HG03139 (cell line): ENCODE measurements at regions not wholly inside any gene's neighbourhood (a gene's known extent, or its start where the extent isn't known, plus 50 kb on each side); places are given as distances from the start of the nearest gene placed in this dataset.

Source experiments
- ATAC-seq: cut with Tn5 transposase; IDR thresholded peaks from one replicate; pipeline ENCODE4 v1.9.1; 2021; ENCODE audit not compliant: unreplicated experiment

DNA sequence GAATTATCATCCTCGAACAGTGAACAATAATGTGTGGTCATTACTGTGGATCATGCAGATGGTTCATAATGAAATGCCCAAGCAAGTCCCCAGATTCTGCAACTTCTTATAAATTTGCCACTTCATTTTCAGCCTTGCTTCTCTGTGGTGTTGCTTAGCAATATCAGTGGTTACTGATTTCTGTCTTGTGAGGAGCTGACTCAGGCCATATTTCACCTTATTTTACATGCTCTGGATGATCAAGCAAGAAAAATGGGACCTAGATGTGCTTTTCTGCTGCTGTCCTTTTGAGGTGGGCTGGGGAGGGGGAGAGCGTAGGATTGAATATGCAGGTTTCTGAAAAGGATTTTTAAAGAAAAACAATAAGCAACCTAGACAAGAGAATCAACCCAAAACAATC, 188.3 kb downstream of the SLC24A2 start:
- ATAC-seq: no peak

DNA sequence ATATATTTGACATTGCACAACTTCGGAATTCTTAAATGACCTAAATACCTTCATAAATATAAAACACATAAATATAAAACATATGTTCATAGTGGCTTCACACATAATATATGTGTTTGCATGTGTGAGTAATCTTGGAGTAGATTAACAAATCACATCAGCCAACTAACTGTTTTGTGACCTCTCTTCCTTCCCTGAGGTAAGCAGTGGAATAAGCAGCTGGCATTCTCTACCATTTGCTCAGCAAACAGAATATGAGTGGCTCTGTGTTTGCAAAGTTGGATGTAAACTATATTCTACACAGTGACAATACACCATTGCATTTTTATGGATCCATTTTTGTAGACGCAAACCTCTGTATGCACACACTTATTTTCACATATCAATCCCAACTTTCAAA, 189.9 kb downstream of the ACER2 start:
- ATAC-seq: no peak

DNA sequence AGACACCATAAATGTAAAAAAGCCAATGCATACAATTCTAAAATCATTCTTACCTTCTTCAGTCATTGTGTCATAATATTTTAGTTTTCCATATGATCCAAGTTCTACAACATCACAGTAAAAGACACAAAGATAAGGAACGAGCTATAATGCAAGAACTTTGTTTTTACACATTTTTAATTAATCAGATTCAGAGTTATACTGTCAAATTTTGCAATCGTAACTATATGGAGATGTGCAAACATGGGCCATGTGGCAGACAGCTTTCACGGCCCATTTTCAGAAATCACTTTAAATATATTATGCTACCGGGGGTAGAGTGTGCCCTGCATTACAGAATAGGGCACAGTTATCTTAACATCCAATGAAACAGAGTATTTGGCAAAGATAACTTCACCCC, 188.4 kb downstream of the ACER2 start:
- no peak for ATAC-seq

DNA sequence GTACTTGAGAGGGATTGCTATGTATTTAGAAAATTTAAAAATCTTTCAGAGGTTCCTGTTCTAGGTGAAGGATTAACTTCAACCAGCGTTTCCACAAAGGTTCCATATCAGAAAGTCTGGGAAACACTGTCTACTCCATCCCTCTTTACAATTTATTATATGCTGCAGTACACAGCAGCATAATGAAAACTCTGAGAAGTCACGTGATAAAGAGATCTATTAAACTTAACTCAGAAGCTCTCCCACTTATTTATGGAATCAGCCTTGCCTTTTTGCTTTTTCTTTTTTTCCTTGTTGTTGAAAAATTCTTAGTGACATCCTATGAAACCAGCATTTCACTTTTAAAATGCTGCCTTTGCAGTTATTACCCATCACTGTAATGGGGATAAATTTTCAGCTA, 186.2 kb downstream of the ACER2 start:
- ATAC-seq: no peak

DNA sequence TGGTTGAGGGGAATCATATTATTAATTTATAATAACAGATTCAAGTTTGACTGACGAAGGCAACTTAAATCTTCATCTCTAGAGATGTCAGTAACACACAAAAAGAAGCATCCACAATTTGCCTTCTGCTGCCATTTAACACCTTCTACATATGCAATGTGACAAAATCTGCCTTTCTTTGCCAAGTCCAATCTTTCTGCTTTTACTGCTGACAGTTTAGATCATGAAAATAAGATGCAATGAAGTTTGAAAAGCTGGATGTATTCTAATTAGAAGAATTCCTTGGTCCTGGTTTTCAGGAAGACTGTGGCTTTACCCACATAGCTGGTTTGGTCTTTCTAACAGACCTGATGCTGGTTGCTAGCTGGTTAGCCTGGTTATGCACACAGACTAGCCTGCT, 178.9 kb downstream of the ACER2 start:
- ATAC-seq: no peak

DNA sequence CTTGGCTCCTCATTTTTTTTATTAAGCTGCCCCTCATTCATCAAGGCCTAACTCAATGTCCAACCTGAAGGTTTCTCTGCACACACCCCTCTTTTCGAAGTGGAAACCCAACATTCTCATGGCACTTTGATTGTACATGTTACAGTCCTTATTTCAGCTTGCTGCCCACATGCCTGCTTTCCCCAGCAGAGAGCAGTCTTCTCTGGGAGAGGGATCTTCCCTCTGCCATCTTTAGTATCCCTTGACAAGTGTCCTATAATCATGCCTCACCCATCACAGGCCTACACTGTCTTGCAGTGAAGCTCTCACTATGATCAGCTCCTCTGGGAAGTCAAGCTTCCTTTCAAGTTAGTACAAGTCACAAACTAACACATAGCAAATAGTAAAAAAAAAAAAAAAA, 175.1 kb downstream of the ACER2 start:
- ATAC-seq: no peak

DNA sequence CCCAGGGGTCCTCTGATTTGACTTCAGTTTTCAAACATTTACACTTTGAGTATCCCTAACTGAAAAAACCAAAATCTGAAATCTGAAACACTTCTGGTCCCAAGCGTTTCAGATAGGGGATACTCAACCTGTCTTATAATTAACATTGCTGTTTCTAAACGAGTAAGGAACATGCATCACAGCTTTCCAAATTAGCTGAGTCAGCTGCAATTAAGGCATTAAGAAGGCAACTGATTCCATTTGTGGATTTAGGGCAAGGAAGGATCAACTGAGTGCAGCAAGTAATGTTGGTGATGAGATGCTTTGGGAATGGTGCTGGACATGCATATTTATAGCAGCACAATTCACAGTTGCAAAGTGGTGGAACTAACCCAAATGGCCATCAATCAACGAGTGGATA, 168.6 kb downstream of the ACER2 start:
- no peak for ATAC-seq

DNA sequence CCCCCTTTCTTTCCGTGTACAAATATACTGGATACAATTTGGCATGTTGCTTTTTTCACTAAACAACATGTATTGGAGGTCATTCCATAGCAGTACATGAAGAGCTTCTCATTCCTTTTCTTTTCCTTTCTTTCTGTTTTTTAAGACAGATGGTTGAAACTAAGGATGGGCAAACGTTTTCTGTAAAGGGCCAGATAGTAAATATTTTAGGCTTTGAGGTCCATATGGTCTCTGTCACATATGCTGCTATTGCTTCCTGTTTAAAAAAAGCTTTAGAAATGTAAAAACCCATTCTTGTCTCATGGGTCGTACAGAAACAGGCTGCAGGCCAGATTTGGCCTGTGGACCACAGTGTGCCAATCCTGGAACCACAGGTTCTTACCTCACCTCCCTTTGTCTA, 160.1 kb downstream of the ACER2 start:
- ATAC-seq: no peak

DNA sequence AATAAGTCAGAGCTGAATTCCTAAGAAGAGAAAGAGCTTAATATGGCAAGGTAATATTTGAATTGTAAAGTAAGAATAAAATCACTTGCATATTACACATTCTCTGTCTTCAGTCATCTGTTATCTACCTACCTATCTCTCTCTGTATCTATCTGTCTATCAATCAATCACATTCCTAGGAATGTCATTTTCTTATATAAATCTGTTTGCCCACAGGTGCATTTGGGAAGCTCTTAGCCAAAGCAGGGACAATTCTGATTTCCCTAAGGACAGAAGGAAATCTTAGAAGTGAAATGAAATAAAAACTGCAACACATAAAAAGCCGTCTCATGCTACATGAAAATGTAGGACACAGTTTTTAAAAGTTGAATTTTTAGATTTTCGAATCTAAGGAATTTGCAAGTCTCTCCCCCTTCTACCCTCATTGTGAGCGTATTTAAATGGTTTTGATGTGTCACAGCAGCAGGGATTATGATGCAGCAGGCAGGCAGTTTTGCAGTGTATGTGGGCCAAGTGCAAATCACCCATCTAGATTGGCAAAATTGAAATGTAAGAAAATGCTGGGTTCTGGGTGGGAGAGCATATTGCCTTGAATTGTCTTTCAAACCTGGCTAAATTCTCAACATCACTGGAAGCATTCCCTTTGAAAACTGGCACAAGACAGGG, 155.7 kb downstream of the ACER2 start:
- no peak for ATAC-seq

DNA sequence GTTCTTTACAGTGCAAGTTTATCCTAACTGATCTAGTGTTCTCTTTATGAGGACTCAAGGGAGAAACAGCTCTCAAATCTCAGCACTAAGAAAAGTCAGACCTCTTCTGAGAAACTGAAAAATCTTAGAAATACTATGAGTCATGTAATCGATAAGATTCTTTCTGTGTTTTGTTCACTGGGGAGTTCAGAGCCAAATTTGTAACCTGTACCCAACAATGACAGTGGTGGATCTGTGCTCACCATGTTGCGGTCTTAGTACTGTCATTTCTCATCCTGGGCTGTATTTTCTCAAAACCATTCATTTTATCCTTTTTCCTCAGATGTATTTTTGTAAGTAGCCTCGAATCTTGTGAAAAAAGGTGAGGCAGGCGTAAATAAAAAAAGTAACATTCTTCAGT, 146.4 kb downstream of the ACER2 start:
- no peak for ATAC-seq

DNA sequence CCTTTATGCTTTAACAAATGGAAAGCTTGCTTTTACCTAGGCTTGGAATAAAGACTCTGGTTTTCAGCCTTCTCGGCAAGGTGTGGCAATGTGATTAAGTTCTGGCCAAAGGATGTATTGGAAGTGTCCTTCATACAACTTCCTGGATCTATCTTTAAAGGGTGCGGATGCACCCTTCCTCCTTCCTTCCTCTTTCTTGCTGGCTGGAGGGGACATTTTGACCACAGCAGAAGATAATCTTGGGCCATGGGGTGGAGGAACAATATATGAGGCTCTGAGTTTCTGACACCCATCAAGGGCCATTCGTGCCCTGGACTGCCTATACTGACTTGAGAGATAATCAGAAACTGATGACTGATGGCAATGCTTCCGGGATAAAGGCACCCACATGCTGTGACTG, 145.7 kb downstream of the ACER2 start:
- ATAC-seq: no peak

DNA sequence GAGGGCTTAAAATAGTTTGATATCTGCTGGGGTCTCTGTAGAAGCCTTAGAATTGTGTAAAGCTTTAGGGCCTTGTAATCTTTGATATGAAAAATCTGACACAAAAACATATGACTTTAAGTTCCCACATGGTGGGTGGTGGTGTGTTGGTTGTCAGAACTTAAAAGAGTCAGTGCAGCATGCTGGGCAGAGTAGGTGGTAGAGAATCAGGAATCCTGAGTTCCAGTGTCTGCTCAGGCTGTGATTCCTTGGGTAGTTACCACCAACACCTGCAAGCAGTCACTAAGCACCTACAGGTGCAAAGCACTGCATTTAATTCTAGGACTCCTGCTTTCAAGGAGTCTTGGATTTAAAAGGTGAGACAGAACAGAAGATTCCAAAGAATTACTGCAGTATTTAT, 144.6 kb downstream of the ACER2 start:
- ATAC-seq: no peak

DNA sequence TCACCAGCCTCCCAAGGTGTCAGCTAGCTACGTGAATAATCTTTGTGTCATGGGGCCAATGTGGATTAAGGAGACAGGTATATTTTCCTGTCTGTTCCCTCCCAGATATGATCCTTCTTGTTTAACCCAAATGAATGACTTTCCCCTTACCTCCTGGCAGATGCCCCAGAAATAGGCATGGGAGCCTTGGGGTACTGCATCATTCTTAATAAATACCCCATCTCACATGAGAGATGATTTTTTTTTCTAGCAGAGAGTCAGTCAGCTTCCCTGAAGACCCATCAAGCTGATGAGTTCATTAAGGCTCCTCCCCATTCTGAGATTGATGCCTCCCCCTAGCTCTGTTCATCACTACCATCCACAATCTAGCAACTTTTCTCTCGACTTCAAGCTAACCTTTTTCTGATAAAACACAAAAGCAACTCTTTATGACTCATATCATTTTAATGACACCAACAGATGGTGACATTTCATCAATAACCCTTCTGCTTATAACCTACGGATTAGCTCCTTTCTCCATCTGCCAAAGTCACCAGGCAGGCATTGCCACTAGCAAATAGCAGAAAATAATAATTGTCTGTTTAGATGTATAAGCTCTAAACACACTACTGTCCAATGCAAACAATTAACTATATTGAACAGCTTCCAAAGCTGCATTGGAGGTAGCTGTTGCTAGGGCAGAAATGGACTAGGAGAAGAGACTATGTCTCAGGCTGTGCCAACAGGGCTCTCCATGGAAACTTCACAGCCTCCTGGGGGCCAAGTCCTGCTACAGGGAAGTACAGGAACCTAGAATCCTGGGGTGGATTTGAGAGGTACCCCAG, 143.7 kb downstream of the ACER2 start:
- no peak for ATAC-seq

DNA sequence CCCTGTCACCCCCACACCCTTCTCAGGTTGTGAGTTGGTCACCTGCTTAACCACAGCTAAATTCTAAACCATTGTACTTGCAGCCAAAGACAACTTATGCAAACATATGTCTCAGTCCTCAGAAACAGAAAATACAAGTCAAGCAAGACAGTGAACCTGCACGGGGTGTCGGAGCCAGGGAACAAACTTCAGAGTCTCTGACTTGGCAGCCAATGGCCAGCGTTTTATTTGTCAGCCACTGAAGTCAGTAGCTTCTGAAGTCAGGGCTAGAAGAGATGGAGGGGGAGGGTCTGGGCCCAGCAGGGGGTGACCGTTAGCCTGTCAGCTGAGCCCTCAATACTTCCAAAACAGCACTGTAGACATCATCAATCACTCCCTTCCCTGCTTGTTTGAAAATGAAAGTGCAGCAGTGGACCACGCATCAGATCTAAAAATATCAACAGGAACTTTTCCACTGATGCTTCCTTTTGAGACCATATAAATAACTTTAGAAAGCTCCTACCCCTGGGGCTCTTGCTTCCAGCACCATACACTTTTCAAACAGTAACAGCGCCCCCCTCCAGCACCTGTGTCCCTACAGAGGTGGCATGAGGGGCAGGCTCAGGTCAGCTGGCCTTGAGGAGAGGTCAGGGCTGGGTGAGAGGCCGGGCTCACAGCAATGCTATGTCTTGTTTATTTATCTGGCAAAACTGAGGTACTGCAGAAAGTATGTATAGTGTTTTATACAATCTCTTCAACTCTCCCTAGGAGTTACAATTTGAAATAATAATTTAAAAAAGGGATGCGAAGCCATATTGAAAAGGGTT, 142.5 kb downstream of the ACER2 start:
- ATAC-seq: no peak

DNA sequence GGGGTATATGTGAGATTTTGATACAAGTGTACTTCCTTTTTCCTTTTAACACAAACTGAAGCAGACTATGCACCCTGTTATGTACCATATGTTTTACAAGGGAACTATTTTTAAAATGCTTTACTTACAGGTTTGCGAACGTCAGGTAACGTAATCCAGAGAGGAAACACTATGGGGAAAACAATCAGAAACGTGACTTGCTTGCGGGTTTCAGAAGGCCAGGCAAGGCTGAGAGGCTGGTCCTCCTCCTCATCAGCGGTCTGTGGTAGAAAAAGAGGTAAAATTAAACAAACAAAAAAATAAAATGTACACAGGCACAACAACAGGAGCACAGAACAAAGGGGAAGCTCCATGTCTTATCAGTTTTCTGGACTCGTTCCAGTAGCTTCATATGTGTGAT, 141.2 kb downstream of the ACER2 start:
- ATAC-seq: no peak

DNA sequence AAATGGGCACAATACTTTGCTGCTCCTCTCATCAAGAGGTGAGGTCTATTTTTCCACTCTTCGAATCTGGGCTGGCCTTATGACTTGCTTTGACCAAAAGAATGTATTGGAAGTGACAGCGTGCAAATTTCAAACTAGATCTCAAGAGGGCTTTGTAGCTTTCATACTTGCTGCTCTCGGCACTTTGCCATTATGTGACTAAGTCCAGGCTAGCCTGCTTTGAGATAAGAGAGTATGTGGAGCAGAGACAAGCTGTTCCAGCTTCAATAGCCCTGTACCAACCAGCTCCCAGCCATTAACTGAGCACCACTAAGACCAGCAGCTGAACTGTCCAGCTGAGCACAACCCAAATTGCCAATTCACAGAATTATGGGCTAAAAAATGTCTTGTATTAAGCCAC, 124.6 kb downstream of the ACER2 start:
- ATAC-seq: no peak

DNA sequence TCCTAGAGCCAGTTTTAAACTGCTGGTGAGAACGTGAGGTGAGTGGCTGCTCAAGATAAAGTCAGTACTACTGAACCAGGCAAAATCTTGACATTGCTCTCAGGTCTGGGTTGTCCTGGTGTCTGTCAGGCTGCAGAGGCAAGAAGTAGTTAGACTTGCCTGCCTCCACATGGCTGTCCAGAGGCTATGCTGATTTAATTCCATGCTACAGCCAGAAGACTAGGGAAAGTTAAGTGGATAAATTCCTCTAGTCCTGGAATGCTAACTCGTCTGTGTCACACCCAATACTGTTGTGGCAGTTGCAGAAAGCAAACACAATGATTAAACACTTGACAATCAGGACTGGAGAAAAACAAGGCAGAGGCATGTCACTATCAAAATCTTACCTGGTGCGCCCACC, 118.9 kb downstream of the ACER2 start:
- no peak for ATAC-seq

DNA sequence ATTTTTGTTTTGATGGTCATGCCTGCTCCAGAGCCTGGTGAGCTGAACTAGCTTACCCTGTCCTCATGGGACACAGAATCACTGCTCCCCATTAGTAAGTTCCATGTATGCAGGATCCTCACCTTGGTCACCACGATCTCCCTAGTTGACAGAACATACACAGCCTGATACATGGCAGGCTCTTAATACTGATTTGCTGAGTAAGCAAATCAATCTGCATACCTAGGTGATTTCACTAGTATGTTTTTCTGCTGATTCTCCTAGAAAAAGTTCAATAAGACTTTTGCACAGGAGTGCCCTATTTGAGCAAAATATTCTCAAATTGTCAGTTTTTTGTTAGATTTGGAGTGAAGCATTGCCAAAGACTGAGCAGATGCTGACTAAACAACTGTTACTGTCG, 113.7 kb downstream of the ACER2 start:
- no peak for ATAC-seq

DNA sequence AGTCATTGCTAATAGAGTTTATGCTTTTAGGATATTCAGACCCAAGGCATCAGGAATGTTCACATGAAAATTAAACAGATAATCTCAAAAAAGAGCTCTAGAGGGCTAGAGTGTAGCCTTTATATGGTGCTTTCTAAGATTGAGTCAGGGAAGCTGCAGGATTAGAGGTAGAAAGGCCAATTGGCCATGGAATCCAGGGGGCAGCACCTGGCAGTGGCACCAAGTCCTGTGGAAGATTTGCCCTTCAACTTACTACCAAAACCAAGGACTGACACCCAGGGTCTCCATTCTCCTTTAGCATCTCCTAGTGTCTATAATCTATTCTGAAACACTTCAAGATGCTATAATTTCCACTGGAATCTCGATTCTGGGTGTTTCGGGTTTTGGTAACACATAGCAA, 112.4 kb downstream of the ACER2 start:
- no peak for ATAC-seq

DNA sequence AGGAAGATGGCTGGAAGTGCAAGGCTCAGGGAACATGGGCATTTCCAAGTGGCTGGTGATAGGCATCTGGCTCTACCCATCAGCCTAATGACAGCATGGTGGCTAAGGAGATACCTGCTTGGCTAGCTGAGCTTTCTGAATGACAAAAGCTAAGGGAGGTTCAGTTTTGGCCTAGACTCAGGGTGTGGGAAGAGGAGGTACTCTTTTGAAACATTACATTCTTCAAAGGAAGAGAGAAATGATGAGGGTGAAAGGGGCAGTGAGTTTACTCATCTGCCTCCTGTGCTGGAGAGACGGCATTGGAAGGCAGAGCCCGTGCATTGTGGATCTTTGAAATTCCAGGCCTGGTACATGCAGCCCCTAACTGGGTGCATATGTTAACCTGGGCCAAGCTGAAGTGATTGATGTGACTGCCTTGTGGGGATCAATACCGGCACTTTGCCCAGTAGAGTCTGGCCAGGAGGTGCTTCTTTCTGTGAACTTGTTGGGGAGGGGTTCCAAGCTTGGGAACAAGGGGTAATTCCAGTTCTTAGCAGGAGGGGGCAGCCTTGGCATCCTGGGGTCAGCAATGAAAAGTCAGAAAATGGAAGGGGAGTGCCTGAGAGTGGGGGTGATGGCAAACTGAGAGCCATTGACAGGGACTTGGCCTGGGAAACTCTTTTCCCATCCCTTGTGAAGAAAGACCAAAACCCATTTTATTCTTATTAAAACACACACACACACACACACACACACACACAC, 108.6 kb downstream of the ACER2 start:
- ATAC-seq: no peak

DNA sequence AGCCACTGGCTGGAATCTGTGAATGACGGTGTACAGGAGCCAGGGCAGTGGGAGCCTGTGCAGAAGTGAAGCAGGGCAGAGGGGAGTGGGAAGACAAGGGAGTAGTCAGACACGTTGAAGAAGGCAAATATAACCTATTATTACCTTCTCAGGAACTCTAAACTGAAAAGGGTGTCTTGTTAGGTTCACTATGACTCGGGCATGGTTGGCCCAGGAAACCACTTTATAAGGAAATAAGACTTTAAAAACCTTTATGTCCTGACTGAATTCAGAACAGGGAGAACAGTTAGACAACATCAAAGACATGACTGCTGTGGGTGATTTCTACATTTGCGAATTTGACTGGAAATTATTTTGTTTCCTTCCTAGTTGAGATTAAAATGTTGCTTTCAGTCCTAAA, 107.5 kb downstream of the ACER2 start:
- no peak for ATAC-seq
